ENCODE measurements at regions not wholly inside any gene's neighbourhood (a gene's known extent, or its start where the extent isn't known, plus 50 kb on each side); places are given as distances from the start of the nearest gene placed in this dataset.

DNA sequence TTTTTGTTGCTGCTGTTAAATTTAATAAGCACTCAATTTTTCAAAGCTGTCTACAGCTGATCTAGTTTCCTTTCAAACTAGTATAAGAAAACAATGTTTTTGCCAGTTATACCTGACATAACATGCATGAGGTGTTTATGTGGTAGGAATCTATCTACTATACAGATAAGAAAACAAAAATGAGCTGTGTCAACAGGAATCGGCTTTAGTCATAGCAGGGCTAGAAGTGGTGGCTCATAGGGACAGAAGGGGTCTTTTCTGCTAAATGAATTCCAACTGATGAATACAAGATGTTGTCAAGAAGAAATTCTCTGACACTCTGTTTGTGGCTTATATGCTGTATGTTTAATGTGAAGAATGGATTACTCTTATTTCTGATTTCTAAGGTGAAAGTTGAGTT lies 55.7 kb upstream of the CLNK start:
- no peaks in the 10 kb centered on the region for H4K20me1 ChIP-seq (replicated peaks in 1 of 2; ENCODE audit: control insufficient read depth in 1 of 2, insufficient read depth in 2 of 2, low read length in 2 of 2)
- no peak for FAIRE-seq

More for the DNA sequence above, 55.7 kb upstream of the CLNK start:
- no peak for TF ChIP-seq SAP30 (IDR thresholded peaks at IDR 0.05; ENCODE audit: insufficient read depth, insufficient replicate concordance, low read length)
- TF ChIP-seq CHD1 (IDR thresholded peaks at IDR 0.05; ENCODE audit: low read depth, low read length) = no peak
- no peak for TF ChIP-seq CTBP2 (IDR thresholded peaks at IDR 0.05; ENCODE audit: borderline replicate concordance, insufficient read depth, insufficient read length, low read length)
- TF ChIP-seq POLR2AphosphoS5 (IDR thresholded peaks at IDR 0.05; ENCODE audit: low read depth, low read length) = no peak
- no peak for TF ChIP-seq GABPA (IDR thresholded peaks at IDR 0.05; ENCODE audit: borderline replicate concordance, insufficient read depth, low read length)
- no peak for TF ChIP-seq ZNF274 (IDR thresholded peaks at IDR 0.05; ENCODE audit: borderline replicate concordance, extremely low read depth, low read length)
- no peak for TF ChIP-seq YY1 (IDR thresholded peaks at IDR 0.05; ENCODE audit: low read depth, low read length)
- TF ChIP-seq, protein P1, sequence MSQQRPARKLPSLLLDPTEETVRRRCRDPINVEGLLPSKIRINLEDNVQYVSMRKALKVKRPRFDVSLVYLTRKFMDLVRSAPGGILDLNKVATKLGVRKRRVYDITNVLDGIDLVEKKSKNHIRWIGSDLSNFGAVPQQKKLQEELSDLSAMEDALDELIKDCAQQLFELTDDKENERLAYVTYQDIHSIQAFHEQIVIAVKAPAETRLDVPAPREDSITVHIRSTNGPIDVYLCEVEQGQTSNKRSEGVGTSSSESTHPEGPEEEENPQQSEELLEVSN (IDR thresholded peaks at IDR 0.05) = no peak
- Histone ChIP-seq H2BK12ac (ENCODE audit: low read depth, low read length) (no peak overlapping the region), H2AK5ac (ENCODE audit: low read depth, low read length) (no peak overlapping the region), H3K23me2 (ENCODE audit: low read depth, low read length) (no peaks in the 10 kb centered on the region), H3K4me2 (ENCODE audit: insufficient read depth in 1 of 2, low read depth in 2 of 2, low read length in 2 of 2) (no peak overlapping the region), H4K91ac (replicated peaks; ENCODE audit: insufficient read length, low read length) (no peak overlapping the region), H3K14ac (ENCODE audit: insufficient read length) (no peak overlapping the region), H4K5ac (ENCODE audit: insufficient read length, low read depth, low read length) (no peak overlapping the region), H3K9ac (replicated peaks in 1 of 4; ENCODE audit: extremely low read depth in 1 of 4, low read depth in 3 of 4, low read length in 3 of 4) (no peak overlapping the region), H3K4me3 (ENCODE audit: extremely low read depth in 1 of 4, insufficient read depth in 2 of 4, low read depth in 3 of 4, low read length in 4 of 4) (no peak overlapping the region), H3K27me3 (replicated peaks in 1 of 4; ENCODE audit: control insufficient read depth in 3 of 4, extremely low read depth in 1 of 4, insufficient read depth in 3 of 4, low read length in 3 of 4) (no peaks in the 10 kb centered on the region), H2BK120ac (replicated peaks; ENCODE audit: low read depth, low read length) (no peak overlapping the region), H3K79me1 (ENCODE audit: low read depth, low read length) (no peaks in the 10 kb centered on the region), H2AFZ (ENCODE audit: low read length) (no peak overlapping the region), H3K18ac (ENCODE audit: extremely low read depth, low read length) (no peak overlapping the region), H2BK5ac (ENCODE audit: low read depth, low read length) (no peak overlapping the region), H3K9me3 (ENCODE audit: insufficient read depth in 2 of 2, low read depth in 1 of 2, low read length in 1 of 2) (no peaks in the 10 kb centered on the region), H3K27ac (ENCODE audit: low read depth, low read length) (no peak overlapping the region), H2BK20ac (ENCODE audit: low read length) (no peak overlapping the region), H2BK15ac (ENCODE audit: low read length) (no peak overlapping the region), H3K4ac (replicated peaks; ENCODE audit: insufficient read length, low read depth, low read length) (no peak overlapping the region), H3K79me2 (ENCODE audit: control insufficient read depth in 1 of 2, insufficient read depth in 2 of 2, low read length in 2 of 2) (no peaks in the 10 kb centered on the region), H3K23ac (ENCODE audit: insufficient read length) (no peak overlapping the region), H3K56ac (replicated peaks; ENCODE audit: insufficient read length, low read depth, low read length) (no peak overlapping the region), H4K8ac (ENCODE audit: extremely low read depth, insufficient read depth, low read length) (no peak overlapping the region), H3K4me1 (replicated peaks in 1 of 4; ENCODE audit: control insufficient read depth in 3 of 4, insufficient read depth in 4 of 4, low read length in 3 of 4) (peaks cover 0 to 4% (median 0%) of the 10 kb centered on the region in 4 experiments; a peak in 1 of 7 replicates), H3K36me3 (ENCODE audit: control insufficient read depth in 2 of 4, insufficient read depth in 4 of 4, low read length in 3 of 4) (no peaks in the 10 kb centered on the region)
- POLR2A ChIA-PET (ENCODE audit: partially characterized antibody) = interaction anchor here (0.6 kb wide), 1 partner anchor 35 kb away, joined by 3 read pairs; no protein-coding TSS in a partner anchor
- CTCF ChIA-PET (ENCODE audit: partially characterized antibody) = interaction anchor here (1.0 to 1.6 kb wide), 2 partner anchors 11 to 159 kb away, joined by 3 to 4 read pairs; no protein-coding TSS in a partner anchor
- WGBS, 2 experiments (ENCODE audit: extremely low coverage in 1 of 2, insufficient coverage in 1 of 2, insufficient read length in 1 of 2, insufficient replicate concordance in 2 of 2, low coverage in 1 of 2, low lambda C conversion rate in 2 of 2, missing lambda C conversion rate in 1 of 2) = 100% methylated on average over 1 of the region's 1 CpG; no CpG with 5 or more reads in 1 of the 2 experiments
- DNase-seq (ENCODE audit: low read depth in 1 of 2, low spot score in 2 of 2) = no peak

All from H1 (cell line).